ENCODE measurements at regions not wholly inside any gene's neighbourhood (a gene's known extent, or its start where the extent isn't known, plus 50 kb on each side); places are given as distances from the start of the nearest gene placed in this dataset.
"Not testable (repeated sequence)": the region's sequence is repeated elsewhere in the genome, so short reads cannot be mapped to it uniquely, and the experiment has no call there.

- DNase-seq, result no peak
- no peak overlapping the region for H3K4me3 Mint-ChIP-seq (ENCODE audit: low read depth, unreplicated experiment)
- H3K36me3 Mint-ChIP-seq (ENCODE audit: insufficient read depth, unreplicated experiment), result no peaks in the 10 kb centered on the region
- no peak overlapping the region for H3K27ac Mint-ChIP-seq (ENCODE audit: unreplicated experiment)
- no peaks in the 10 kb centered on the region for H3K9me3 Mint-ChIP-seq (ENCODE audit: low read depth, unreplicated experiment)
- no TSS peak for BruUV-seq (replicated peaks)
- CTCF ChIA-PET, result interaction anchor here (0.7 kb wide), 1 partner anchor 219 kb away, joined by 5 read pairs; no protein-coding TSS in a partner anchor
- H3K4me1 Mint-ChIP-seq (ENCODE audit: low read depth, unreplicated experiment), result peaks cover 9% of the 10 kb centered on the region
- no peaks in the 10 kb centered on the region for H3K27me3 Mint-ChIP-seq (ENCODE audit: unreplicated experiment)
- TF ChIP-seq, protein P1, sequence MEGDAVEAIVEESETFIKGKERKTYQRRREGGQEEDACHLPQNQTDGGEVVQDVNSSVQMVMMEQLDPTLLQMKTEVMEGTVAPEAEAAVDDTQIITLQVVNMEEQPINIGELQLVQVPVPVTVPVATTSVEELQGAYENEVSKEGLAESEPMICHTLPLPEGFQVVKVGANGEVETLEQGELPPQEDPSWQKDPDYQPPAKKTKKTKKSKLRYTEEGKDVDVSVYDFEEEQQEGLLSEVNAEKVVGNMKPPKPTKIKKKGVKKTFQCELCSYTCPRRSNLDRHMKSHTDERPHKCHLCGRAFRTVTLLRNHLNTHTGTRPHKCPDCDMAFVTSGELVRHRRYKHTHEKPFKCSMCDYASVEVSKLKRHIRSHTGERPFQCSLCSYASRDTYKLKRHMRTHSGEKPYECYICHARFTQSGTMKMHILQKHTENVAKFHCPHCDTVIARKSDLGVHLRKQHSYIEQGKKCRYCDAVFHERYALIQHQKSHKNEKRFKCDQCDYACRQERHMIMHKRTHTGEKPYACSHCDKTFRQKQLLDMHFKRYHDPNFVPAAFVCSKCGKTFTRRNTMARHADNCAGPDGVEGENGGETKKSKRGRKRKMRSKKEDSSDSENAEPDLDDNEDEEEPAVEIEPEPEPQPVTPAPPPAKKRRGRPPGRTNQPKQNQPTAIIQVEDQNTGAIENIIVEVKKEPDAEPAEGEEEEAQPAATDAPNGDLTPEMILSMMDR (IDR thresholded peaks at IDR 0.05; ENCODE audit: unreplicated experiment), result no peak
- intact Hi-C loops (cut with micrococcal nuclease; ENCODE audit: unreplicated experiment), result no loop called here
These were observed 283.0 kb downstream of the RND3 start for GRCh38 chr2:150204451-150204850.

GRCh38 chr2:150194816-150195215, 292.7 kb downstream of the RND3 start:
- not testable (repeated sequence) for BruUV-seq (replicated peaks)

GRCh38 chr2:150192701-150193100, 294.8 kb downstream of the RND3 start:
- CTCF ChIA-PET, result no interaction called here
- TF ChIP-seq, protein P1 (IDR thresholded peaks at IDR 0.05; ENCODE audit: unreplicated experiment), result no peak
- no peak overlapping the region for H3K4me3 Mint-ChIP-seq (ENCODE audit: low read depth, unreplicated experiment)
- H3K27me3 Mint-ChIP-seq (ENCODE audit: unreplicated experiment), result no peaks in the 10 kb centered on the region
- peaks cover 13% of the 10 kb centered on the region for H3K4me1 Mint-ChIP-seq (ENCODE audit: low read depth, unreplicated experiment)
- H3K9me3 Mint-ChIP-seq (ENCODE audit: low read depth, unreplicated experiment), result peaks cover 2% of the 10 kb centered on the region
- H3K27ac Mint-ChIP-seq (ENCODE audit: unreplicated experiment), result no peak overlapping the region
- no peaks in the 10 kb centered on the region for H3K36me3 Mint-ChIP-seq (ENCODE audit: insufficient read depth, unreplicated experiment)
- BruUV-seq (replicated peaks), result no TSS peak
- no peak for DNase-seq
- intact Hi-C loops (cut with micrococcal nuclease; ENCODE audit: unreplicated experiment), result no loop called here

More at GRCh38 chr2:150194816-150195215, 292.7 kb downstream of the RND3 start:
- H3K27me3 Mint-ChIP-seq (ENCODE audit: unreplicated experiment); H3K9me3 Mint-ChIP-seq (ENCODE audit: low read depth, unreplicated experiment); H3K4me1 Mint-ChIP-seq (ENCODE audit: low read depth, unreplicated experiment); DNase-seq; H3K36me3 Mint-ChIP-seq (ENCODE audit: insufficient read depth, unreplicated experiment); H3K27ac Mint-ChIP-seq (ENCODE audit: unreplicated experiment); intact Hi-C loops (cut with micrococcal nuclease; ENCODE audit: unreplicated experiment); CTCF ChIA-PET; H3K4me3 Mint-ChIP-seq (ENCODE audit: low read depth, unreplicated experiment): not testable (repeated sequence)

DNA sequence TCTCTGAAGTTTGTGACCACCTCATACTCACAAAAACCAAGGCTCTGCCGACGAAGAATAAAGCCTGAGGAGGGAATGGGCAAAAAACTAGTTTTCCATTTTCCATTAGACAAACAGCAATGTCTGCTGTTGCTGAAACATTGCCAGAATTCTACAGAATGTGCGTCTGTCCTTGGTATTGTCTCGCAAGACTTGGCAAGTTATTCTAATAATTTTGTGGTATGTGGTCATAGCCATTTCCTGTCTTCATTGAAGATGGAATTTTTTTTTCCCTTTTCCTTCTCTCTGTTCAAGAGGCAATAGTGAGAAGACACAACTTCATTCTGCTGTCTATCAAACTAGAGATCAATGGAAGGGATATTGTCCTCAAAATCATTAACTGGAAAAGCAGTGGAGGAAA, 296.1 kb downstream of the RND3 start:
- H3K36me3 Mint-ChIP-seq (ENCODE audit: insufficient read depth, unreplicated experiment), result no peaks in the 10 kb centered on the region
- no peak overlapping the region for H3K4me3 Mint-ChIP-seq (ENCODE audit: low read depth, unreplicated experiment)
- TF ChIP-seq, protein P1 (IDR thresholded peaks at IDR 0.05; ENCODE audit: unreplicated experiment), result no peak
- H3K9me3 Mint-ChIP-seq (ENCODE audit: low read depth, unreplicated experiment), result peaks cover 4% of the 10 kb centered on the region
- no peak for DNase-seq
- CTCF ChIA-PET, result no interaction called here
- intact Hi-C loops (cut with micrococcal nuclease; ENCODE audit: unreplicated experiment), result no loop called here
- H3K27me3 Mint-ChIP-seq (ENCODE audit: unreplicated experiment), result no peaks in the 10 kb centered on the region
- no peak overlapping the region for H3K27ac Mint-ChIP-seq (ENCODE audit: unreplicated experiment)
- peaks cover 13% of the 10 kb centered on the region for H3K4me1 Mint-ChIP-seq (ENCODE audit: low read depth, unreplicated experiment)
- BruUV-seq (replicated peaks), result no TSS peak

- Mint-ChIP-seq H3K9me3 (ENCODE audit: low read depth, unreplicated experiment) (peaks cover 2% of the 10 kb centered on the region), H3K36me3 (ENCODE audit: insufficient read depth, unreplicated experiment) (no peaks in the 10 kb centered on the region), H3K4me1 (ENCODE audit: low read depth, unreplicated experiment) (peaks cover 13% of the 10 kb centered on the region), H3K27ac (ENCODE audit: unreplicated experiment) (no peak overlapping the region), H3K27me3 (ENCODE audit: unreplicated experiment) (no peaks in the 10 kb centered on the region), H3K4me3 (ENCODE audit: low read depth, unreplicated experiment) (no peak overlapping the region)
- no peak for DNase-seq
- intact Hi-C loops (cut with micrococcal nuclease; ENCODE audit: unreplicated experiment), result no loop called here
- TF ChIP-seq, protein P1 (IDR thresholded peaks at IDR 0.05; ENCODE audit: unreplicated experiment), result no peak
- CTCF ChIA-PET, result no interaction called here
- BruUV-seq (replicated peaks), result no TSS peak
These were observed 296.9 kb downstream of the RND3 start for GRCh38 chr2:150190546-150190945.

Measured in Calu3 (cell line).